Ovary (tissue), 7 donors: ENCODE measurements at regions not wholly inside any gene's neighbourhood (a gene's known extent, or its start where the extent isn't known, plus 50 kb on each side); places are given as distances from the start of the nearest gene placed in this dataset.

ENCODE experiments used
- DNase-seq, 5 donors: peaks; one replicate each; pipeline ENCODE4 v3.0.0-alpha.2; 2019 to 2020
- H3K27ac ChIP-seq, 2 donors: fragments of 200-600 bp; one replicate each; pipeline versions ENCODE4 v1.5.1 to v1.8.0; 2019 to 2022
- H3K27me3 ChIP-seq: fragments of 200-600 bp; one replicate; pipeline ENCODE4 v1.8.0; 2022
- H3K36me3 ChIP-seq: fragments of 200-600 bp; sonication (generic); one replicate; pipeline ENCODE4 v1.5.1; 2019
- H3K4me1 ChIP-seq: one replicate; pipeline ENCODE4 v1.8.1; 2013; ENCODE audit warnings: mild to moderate bottlenecking, moderate library complexity; ENCODE audit not compliant: insufficient read depth
- H3K4me3 ChIP-seq: fragments of 200-600 bp; sonication (generic); one replicate; pipeline ENCODE4 v1.5.1; 2017
- H3K9me3 ChIP-seq, 2 donors: fragments of 200-600 bp in 1 of 2; sonication (generic) in 1 of 2; one replicate each; pipeline versions ENCODE4 v1.5.1 to v1.8.1; 2013 to 2019; ENCODE audit warnings: mild to moderate bottlenecking in 1 of 2, moderate library complexity in 1 of 2
- EP300 ChIP-seq: sonication (generic); formaldehyde crosslinking; IDR thresholded peaks from one replicate; pipeline ENCODE4 v1.6.1; 2017; ENCODE audit warnings: antibody characterized with exemption
- POLR2A ChIP-seq: fragments of 450-650 bp; IDR thresholded peaks from one replicate; pipeline ENCODE4 v1.6.1; 2017; ENCODE audit warnings: antibody characterized with exemption, mild to moderate bottlenecking, moderate library complexity
- WGBS, 3 donors: extraction: QIAGEN DNeasy Blood & Tissue Kit in 1 of 3; methylation state at CpG; one replicate each; pipeline versions ENCODE4 v1.1.5 to v1.1.7; 2013 to 2017; 5-methylcytosine and 5-hydroxymethylcytosine counted together
- intact Hi-C, 4 donors: fragments of 100-400 bp; cut with DNase I; formaldehyde crosslinking; loops; one replicate each; pipeline versions ENCODE4 v1.11.0 to v1.15.1; 2022 to 2023
- TF ChIP-seq, protein P1 (sequence below), 3 donors: fragments of 450-650 bp in 2 of 3; fragments of 200-600 bp in 1 of 3; IDR thresholded peaks; one replicate each; pipeline versions ENCODE4 v1.5.1 to v1.8.0; 2016 to 2022; ENCODE audit warnings: antibody characterized with exemption in 3 of 3, mild to moderate bottlenecking in 1 of 3
- donor health status: DM: no; HTN: no; CAD: no; lungs with moderate emphysema.
- donor health status: DM: no; HTN: no; CAD: no.
- donor health status: Bipolar disorder and iron deficiency.
- donor health status: DM: no; HTN: no; CAD: no.
- donor health status: DM: yes; HTN: yes; CAD: no.

DNA sequence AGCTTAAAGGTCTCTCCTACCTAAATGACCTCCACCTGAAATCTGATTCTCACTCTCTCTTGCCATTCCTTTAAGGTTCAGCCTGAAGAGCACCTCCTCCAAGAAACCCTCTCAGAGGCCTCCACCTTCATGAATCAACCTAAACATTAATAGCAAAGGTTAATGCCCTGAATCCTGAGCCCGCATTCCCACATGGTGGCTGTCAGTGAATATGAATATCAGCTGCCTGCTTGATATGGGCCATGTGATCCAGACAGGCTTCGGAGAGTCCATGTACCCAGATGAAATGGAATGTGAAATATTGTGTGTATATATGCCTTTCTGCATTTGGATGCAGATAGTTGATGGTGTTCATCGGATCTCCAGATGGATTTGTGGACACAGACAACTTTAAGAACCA, 317.5 kb downstream of the TOX3 start:
- Histone ChIP-seq H3K36me3 (no peaks in the 10 kb centered on the region), H3K4me3 (no peak overlapping the region), H3K27me3 (no peaks in the 10 kb centered on the region), H3K4me1 (no peaks in the 10 kb centered on the region), H3K9me3 (no peaks in the 10 kb centered on the region), H3K27ac (no peak overlapping the region)
- intact Hi-C loops: no loop called here
- 70 to 82% (median 75%) methylated on average over 3 of the region's 3 CpGs for WGBS, 3 donors
- DNase-seq: no peak
- no peak for TF ChIP-seq POLR2A
- no peak for TF ChIP-seq EP300
- TF ChIP-seq, protein P1, sequence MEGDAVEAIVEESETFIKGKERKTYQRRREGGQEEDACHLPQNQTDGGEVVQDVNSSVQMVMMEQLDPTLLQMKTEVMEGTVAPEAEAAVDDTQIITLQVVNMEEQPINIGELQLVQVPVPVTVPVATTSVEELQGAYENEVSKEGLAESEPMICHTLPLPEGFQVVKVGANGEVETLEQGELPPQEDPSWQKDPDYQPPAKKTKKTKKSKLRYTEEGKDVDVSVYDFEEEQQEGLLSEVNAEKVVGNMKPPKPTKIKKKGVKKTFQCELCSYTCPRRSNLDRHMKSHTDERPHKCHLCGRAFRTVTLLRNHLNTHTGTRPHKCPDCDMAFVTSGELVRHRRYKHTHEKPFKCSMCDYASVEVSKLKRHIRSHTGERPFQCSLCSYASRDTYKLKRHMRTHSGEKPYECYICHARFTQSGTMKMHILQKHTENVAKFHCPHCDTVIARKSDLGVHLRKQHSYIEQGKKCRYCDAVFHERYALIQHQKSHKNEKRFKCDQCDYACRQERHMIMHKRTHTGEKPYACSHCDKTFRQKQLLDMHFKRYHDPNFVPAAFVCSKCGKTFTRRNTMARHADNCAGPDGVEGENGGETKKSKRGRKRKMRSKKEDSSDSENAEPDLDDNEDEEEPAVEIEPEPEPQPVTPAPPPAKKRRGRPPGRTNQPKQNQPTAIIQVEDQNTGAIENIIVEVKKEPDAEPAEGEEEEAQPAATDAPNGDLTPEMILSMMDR (IDR thresholded peaks at IDR 0.05): no peak

DNA sequence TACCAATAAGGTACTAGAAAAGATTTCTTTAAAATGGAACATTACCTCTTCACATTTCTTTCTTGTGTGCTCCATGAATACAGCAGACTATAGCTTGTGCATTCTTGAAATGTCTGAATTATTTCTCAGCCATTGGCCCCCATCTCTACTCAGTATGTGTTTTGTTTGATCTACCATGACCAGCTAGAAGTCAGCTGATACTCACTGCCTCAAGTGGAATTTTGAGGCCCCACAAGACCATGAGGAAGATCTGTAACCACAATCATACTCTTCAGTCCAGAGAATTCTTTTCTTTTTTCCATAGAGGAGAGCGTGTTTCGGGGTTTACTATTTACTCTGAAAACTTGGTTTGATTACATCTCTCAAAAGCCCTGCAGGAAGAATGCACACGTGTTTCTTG, 319.1 kb downstream of the TOX3 start:
- Histone ChIP-seq H3K9me3 (no peaks in the 10 kb centered on the region), H3K27me3 (no peaks in the 10 kb centered on the region), H3K27ac (no peak overlapping the region), H3K4me3 (no peak overlapping the region), H3K36me3 (no peaks in the 10 kb centered on the region), H3K4me1 (no peaks in the 10 kb centered on the region)
- TF ChIP-seq POLR2A: no peak
- TF ChIP-seq EP300: no peak
- TF ChIP-seq, protein P1 (IDR thresholded peaks at IDR 0.05): no peak
- intact Hi-C loops: no loop called here
- no peak for DNase-seq
- WGBS, 3 donors: 60 to 82% (median 64%) methylated on average over 3 of the region's 3 CpGs

DNA sequence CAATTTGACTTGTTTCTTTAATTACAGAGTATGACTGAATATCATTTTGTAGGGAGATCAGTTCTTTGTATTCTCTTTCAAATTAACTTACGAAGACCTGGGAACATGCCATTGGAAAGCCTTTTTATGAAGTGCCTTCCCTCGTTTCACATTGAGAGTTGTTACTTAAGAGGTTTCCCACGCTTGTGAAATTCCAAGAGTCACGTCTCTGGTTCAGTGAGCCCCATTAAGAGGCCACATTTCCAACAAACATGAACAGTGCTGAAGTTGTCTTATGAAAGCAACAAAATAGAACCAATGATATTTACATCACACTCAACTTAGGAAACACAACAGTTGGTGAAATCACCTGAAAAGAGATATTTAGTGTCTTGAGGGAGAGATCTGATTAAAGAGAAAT, 334.1 kb downstream of the TOX3 start:
- DNase-seq: no peak
- Histone ChIP-seq H3K27ac (no peak overlapping the region), H3K4me3 (no peak overlapping the region), H3K4me1 (no peaks in the 10 kb centered on the region), H3K9me3 (no peaks in the 10 kb centered on the region), H3K36me3 (no peaks in the 10 kb centered on the region), H3K27me3 (no peaks in the 10 kb centered on the region)
- intact Hi-C loops: no loop called here
- TF ChIP-seq, protein P1 (IDR thresholded peaks at IDR 0.05): no peak
- TF ChIP-seq POLR2A: no peak
- no peak for TF ChIP-seq EP300
- WGBS, 3 donors: 60 to 78% (median 62%) methylated on average over 4 of the region's 4 CpGs

DNA sequence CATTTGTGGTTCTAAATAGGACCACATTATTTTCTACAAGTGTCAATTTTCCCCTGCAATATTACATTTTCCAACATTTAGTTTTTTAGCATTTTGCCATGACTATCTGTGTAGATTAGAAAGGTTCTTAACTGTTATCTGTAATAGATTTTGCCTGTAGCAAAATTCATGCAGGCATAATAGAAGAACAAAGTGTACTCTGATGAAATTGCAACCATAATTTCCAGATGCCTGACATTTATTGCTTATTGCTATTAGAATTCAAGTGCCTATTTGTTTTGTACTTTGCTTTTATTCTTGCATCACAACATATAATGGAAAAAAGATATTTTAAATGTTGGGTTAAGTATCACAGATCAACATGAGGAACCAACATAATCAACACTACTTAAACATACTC, 337.7 kb downstream of the TOX3 start:
- intact Hi-C loops: no loop called here
- no peaks in the 10 kb centered on the region for H3K36me3 ChIP-seq
- no peak overlapping the region for H3K4me3 ChIP-seq
- H3K27me3 ChIP-seq: no peaks in the 10 kb centered on the region
- TF ChIP-seq, protein P1 (IDR thresholded peaks at IDR 0.05): no peak
- TF ChIP-seq EP300 (no peak), POLR2A (no peak)
- no peaks in the 10 kb centered on the region for H3K9me3 ChIP-seq
- H3K27ac ChIP-seq: no peak overlapping the region
- no peaks in the 10 kb centered on the region for H3K4me1 ChIP-seq
- no peak for DNase-seq

DNA sequence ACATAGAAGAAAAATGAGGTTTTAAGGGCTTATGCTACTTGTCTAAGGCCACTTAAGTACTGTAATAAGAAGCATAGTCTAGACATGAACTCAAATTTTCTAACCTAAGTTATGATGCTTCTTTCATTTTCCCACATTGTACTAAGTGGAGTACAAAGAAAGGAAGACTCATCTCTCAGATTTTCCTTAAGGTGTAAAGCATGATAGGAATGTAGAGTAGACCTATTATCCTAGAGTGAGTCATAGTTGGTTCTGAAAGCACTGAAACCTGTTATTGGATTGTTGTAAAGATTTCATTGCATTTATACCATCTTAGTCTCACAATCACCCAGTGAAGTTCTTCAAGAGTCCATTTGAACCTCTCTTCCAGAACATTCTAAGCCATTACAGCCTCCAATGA, 343.8 kb downstream of the TOX3 start:
- no peak for DNase-seq
- TF ChIP-seq EP300 (no peak), POLR2A (no peak)
- TF ChIP-seq, protein P1 (IDR thresholded peaks at IDR 0.05): no peak
- Histone ChIP-seq H3K36me3 (no peaks in the 10 kb centered on the region), H3K4me1 (no peaks in the 10 kb centered on the region), H3K9me3 (no peaks in the 10 kb centered on the region), H3K27me3 (no peaks in the 10 kb centered on the region), H3K4me3 (no peak overlapping the region), H3K27ac (no peak overlapping the region)
- intact Hi-C loops: no loop called here
